IMR-90 (cell line): ENCODE measurements at regions not wholly inside any gene's neighbourhood (a gene's known extent, or its start where the extent isn't known, plus 50 kb on each side); places are given as distances from the start of the nearest gene placed in this dataset.

Experiments
- ATAC-seq: fragments of 200-7000 bp; cut with Tn5 transposase; 2 replicates; pipeline ENCODE4 v1.9.1; 2020; ENCODE audit warnings: low read depth, mild to moderate bottlenecking, moderate library complexity
- BruUV-seq: library from RNA; stranded (reverse); fragments of 400-500 nt; replicated peaks from 2 replicates; lab custom pipeline; 2021; lab: Mats Ljungman, UMichigan
- CTCF ChIA-PET: fragments of 300-600 bp; formaldehyde crosslinking; extraction: SDS; loops from one replicate; lab custom pipeline; 2021; ENCODE audit warnings: antibody characterized with exemption; lab: Yijun Ruan, JAX
- POLR2A ChIA-PET: fragments of 300-600 bp; sonication (Branson Sonifier 250); formaldehyde crosslinking; loops from one replicate; lab custom pipeline; 2022; ENCODE audit warnings: antibody characterized with exemption; ENCODE audit not compliant: unreplicated experiment; lab: Charles Lee
- DNase-seq: peaks from one replicate; pipeline ENCODE4 v3.0.0; 2013
- H2AFZ ChIP-seq: replicated peaks from 2 replicates; pipeline ENCODE3; 2013; ENCODE audit warnings: low read length, mild to moderate bottlenecking; ENCODE audit not compliant: poor library complexity
- H2AK5ac ChIP-seq: 2 replicates; pipeline ENCODE4 v1.6.1; 2013; ENCODE audit warnings: low read depth, low read length, inconsistent platforms
- H2AK9ac ChIP-seq: replicated peaks from 2 replicates; pipeline ENCODE3; 2013; ENCODE audit warnings: mild to moderate bottlenecking, low read depth, low read length, moderate library complexity; ENCODE audit not compliant: poor library complexity
- H2BK120ac ChIP-seq: 2 replicates; pipeline ENCODE4 v1.6.1; 2013; ENCODE audit warnings: low read depth, low read length, inconsistent platforms
- H2BK15ac ChIP-seq: 3 replicates; pipeline ENCODE4 v1.6.1; 2013; ENCODE audit warnings: low read depth, low read length, inconsistent platforms
- H2BK20ac ChIP-seq: 2 replicates; pipeline ENCODE4 v1.6.1; 2013; ENCODE audit warnings: low read depth, mild to moderate bottlenecking, inconsistent platforms, low read length, moderate library complexity
- H2BK5ac ChIP-seq: 2 replicates; pipeline ENCODE4 v1.6.1; 2013; ENCODE audit warnings: mild to moderate bottlenecking, low read depth, low read length, inconsistent platforms; ENCODE audit not compliant: poor library complexity, severe bottlenecking
- H3K14ac ChIP-seq: replicated peaks from 2 replicates; pipeline ENCODE4 v1.6.1; 2013; ENCODE audit warnings: low read depth, low read length, inconsistent platforms
- H3K18ac ChIP-seq: 2 replicates; pipeline ENCODE4 v1.6.1; 2013; ENCODE audit warnings: low read depth, low read length, control low read depth
- H3K23ac ChIP-seq: 2 replicates; pipeline ENCODE4 v1.6.1; 2013; ENCODE audit warnings: low read depth, low read length, inconsistent platforms
- H3K27ac ChIP-seq: 2 replicates; pipeline ENCODE4 v1.5.1; 2013; ENCODE audit warnings: mild to moderate bottlenecking, control low read depth, low read length; ENCODE audit not compliant: insufficient read depth
- H3K27me3 ChIP-seq: 2 replicates; pipeline ENCODE4 v1.6.1; 2013; ENCODE audit warnings: low read length; ENCODE audit not compliant: control insufficient read depth, insufficient read depth
- H3K36me3 ChIP-seq: 2 replicates; pipeline ENCODE4 v1.6.1; 2013; ENCODE audit warnings: low read length, mixed read lengths; ENCODE audit not compliant: control insufficient read depth, insufficient read depth
- H3K4ac ChIP-seq: 2 replicates; pipeline ENCODE4 v1.6.1; 2013; ENCODE audit warnings: low read depth, low read length, inconsistent platforms
- H3K4me1 ChIP-seq: 2 replicates; pipeline ENCODE4 v1.6.1; 2013; ENCODE audit warnings: low read length, mixed read lengths; ENCODE audit not compliant: control insufficient read depth, insufficient read depth
- H3K4me2 ChIP-seq: 2 replicates; pipeline ENCODE4 v1.6.1; 2013; ENCODE audit warnings: low read depth, mild to moderate bottlenecking, control low read depth, low read length, moderate library complexity
- H3K4me3 ChIP-seq: 2 replicates; pipeline ENCODE4 v1.5.1; 2013; ENCODE audit warnings: low read depth, mild to moderate bottlenecking, control low read depth, low read length, moderate library complexity; ENCODE audit not compliant: insufficient read depth
- H3K56ac ChIP-seq: 2 replicates; pipeline ENCODE4 v1.6.1; 2013; ENCODE audit warnings: low read length, inconsistent platforms; ENCODE audit not compliant: insufficient read depth; ENCODE audit errors: extremely low read depth
- H3K79me1 ChIP-seq, 2 experiments: 2 replicates each; pipeline ENCODE4 v1.6.1; 2013; ENCODE audit warnings: low read length in 2 of 2, inconsistent platforms in 1 of 2, low read depth in 1 of 2
- H3K9ac ChIP-seq: 2 replicates; pipeline ENCODE4 v1.6.1; 2013; ENCODE audit warnings: low read depth, low read length, control low read depth
- H3K9me1 ChIP-seq: 2 replicates; pipeline ENCODE4 v1.6.1; 2013; ENCODE audit warnings: low read length, inconsistent platforms; ENCODE audit not compliant: insufficient read depth
- H3K9me3 ChIP-seq: 2 replicates; pipeline ENCODE4 v1.6.1; 2013; ENCODE audit warnings: low read length; ENCODE audit not compliant: control insufficient read depth, insufficient read depth
- H4K20me1 ChIP-seq: 2 replicates; pipeline ENCODE4 v1.6.1; 2013; ENCODE audit warnings: low read length, inconsistent platforms; ENCODE audit not compliant: insufficient read depth
- H4K5ac ChIP-seq: 2 replicates; pipeline ENCODE4 v1.6.1; 2013; ENCODE audit warnings: mild to moderate bottlenecking, low read depth, low read length, control low read depth
- H4K8ac ChIP-seq, 2 experiments: 2 replicates each; pipeline ENCODE4 v1.6.1; 2013; ENCODE audit warnings: low read depth in 2 of 2, low read length in 2 of 2, control low read depth in 1 of 2, inconsistent platforms in 1 of 2
- H4K91ac ChIP-seq: 2 replicates; pipeline ENCODE4 v1.6.1; 2013; ENCODE audit warnings: low read depth, low read length, inconsistent platforms; ENCODE audit not compliant: insufficient read depth
- CHD1 ChIP-seq: IDR thresholded peaks from 2 replicates; pipeline ENCODE4 v1.6.1; 2012; ENCODE audit warnings: low read depth, low read length, improper control_type of control experiment
- MAZ ChIP-seq: IDR thresholded peaks from 2 replicates; pipeline ENCODE4 v1.6.1; 2012; ENCODE audit warnings: low read depth, mild to moderate bottlenecking, low read length, improper control_type of control experiment, moderate library complexity, borderline replicate concordance
- MXI1 ChIP-seq: IDR thresholded peaks from 2 replicates; pipeline ENCODE4 v1.6.1; 2012; ENCODE audit warnings: low read depth, mild to moderate bottlenecking, low read length, moderate library complexity, borderline replicate concordance
- RAD21 ChIP-seq: IDR thresholded peaks from 2 replicates; pipeline ENCODE4 v1.6.1; 2012; ENCODE audit warnings: low read length, improper control_type of control experiment
- RFX5 ChIP-seq: IDR thresholded peaks from 2 replicates; pipeline ENCODE4 v1.8.0; 2012; ENCODE audit warnings: low read depth, mild to moderate bottlenecking, low read length, moderate library complexity
- USF2 ChIP-seq: fragments of 150-350 bp; IDR thresholded peaks from 2 replicates; pipeline ENCODE4 v1.6.1; 2017; ENCODE audit warnings: mild to moderate bottlenecking, antibody characterized with exemption, low read length, low read depth
- WGBS, 2 experiments: methylation state at CpG; one replicate each; pipeline versions ENCODE4 v1.1.5 to v1.1.7; 2013; ENCODE audit warnings: missing lambda C conversion rate in 2 of 2; ENCODE audit not compliant: insufficient read length in 1 of 2; ENCODE audit errors: extremely low coverage in 2 of 2; 5-methylcytosine and 5-hydroxymethylcytosine counted together
- dilution Hi-C: fragments of 300-500 bp; cut with HindIII; formaldehyde crosslinking; loops from one replicate; pipeline ENCODE4 v1.14.3; 2018; ENCODE audit warnings: low sequenced_read_pairs; ENCODE audit not compliant: unreplicated experiment
- in situ Hi-C: fragments of 300-500 bp; cut with MboI; formaldehyde crosslinking; loops from 3 replicates; pipeline ENCODE4 v1.14.3; 2019; ENCODE audit warnings: low sequenced_read_pairs, inconsistent platforms, mixed read lengths
- intact Hi-C: fragments of 100-400 bp; cut with micrococcal nuclease; formaldehyde crosslinking; loops from 2 replicates; pipeline ENCODE4 v1.10.0; 2022

GRCh38 chr10:33812586-33812985 is 478.1 kb upstream of the NRP1 start:
- Histone ChIP-seq H4K91ac (no peak overlapping the region), H3K4me3 (no peak overlapping the region), H2AK9ac (no peak overlapping the region), H4K20me1 (no peaks in the 10 kb centered on the region), H3K56ac (no peak overlapping the region), H2BK15ac (no peak overlapping the region), H4K8ac (no peak overlapping the region), H2BK20ac (no peak overlapping the region), H3K9me1 (no peaks in the 10 kb centered on the region), H4K5ac (no peak overlapping the region), H2AK5ac (no peak overlapping the region), H3K18ac (no peak overlapping the region), H3K4me2 (no peak overlapping the region), H3K9ac (no peak overlapping the region), H3K27ac (no peak overlapping the region), H2BK5ac (no peak overlapping the region), H3K9me3 (no peaks in the 10 kb centered on the region), H3K4me1 (no peaks in the 10 kb centered on the region), H3K23ac (no peak overlapping the region), H3K14ac (no peak overlapping the region), H2BK120ac (no peak overlapping the region), H3K79me1 (no peaks in the 10 kb centered on the region), H2AFZ (no peak overlapping the region), H3K27me3 (peaks cover 5% of the 10 kb centered on the region), H3K36me3 (no peaks in the 10 kb centered on the region), H3K4ac (no peak overlapping the region)
- CTCF ChIA-PET = no interaction called here
- dilution Hi-C loops = no loop called here
- intact Hi-C loops = no loop called here
- DNase-seq (no peak), ATAC-seq (no peak)
- BruUV-seq = no TSS peak
- in situ Hi-C loops = no loop called here
- 100% methylated on average over 1 of the region's 2 CpGs; no CpG with 5 or more reads in 1 of the 2 experiments for WGBS, 2 experiments
- POLR2A ChIA-PET = no interaction called here
- TF ChIP-seq RAD21 (no peak), CHD1 (no peak), MXI1 (no peak), RFX5 (no peak), USF2 (no peak), MAZ (no peak)
